Activated CD4-positive, alpha-beta T cell treated with anti-CD3 and anti-CD28 coated beads, Interleukin-2, Interleukin-6, amounts not matched to agents 100 ng/mL and 50 ng/mL, durations not matched to agents 16 hours and 8 hours (primary cell): ENCODE measurements at regions not wholly inside any gene's neighbourhood (a gene's known extent, or its start where the extent isn't known, plus 50 kb on each side); places are given as distances from the start of the nearest gene placed in this dataset.

Experiments
- DNase-seq: peaks from one replicate; pipeline ENCODE4 v3.0.0-alpha.2; 2020

DNA sequence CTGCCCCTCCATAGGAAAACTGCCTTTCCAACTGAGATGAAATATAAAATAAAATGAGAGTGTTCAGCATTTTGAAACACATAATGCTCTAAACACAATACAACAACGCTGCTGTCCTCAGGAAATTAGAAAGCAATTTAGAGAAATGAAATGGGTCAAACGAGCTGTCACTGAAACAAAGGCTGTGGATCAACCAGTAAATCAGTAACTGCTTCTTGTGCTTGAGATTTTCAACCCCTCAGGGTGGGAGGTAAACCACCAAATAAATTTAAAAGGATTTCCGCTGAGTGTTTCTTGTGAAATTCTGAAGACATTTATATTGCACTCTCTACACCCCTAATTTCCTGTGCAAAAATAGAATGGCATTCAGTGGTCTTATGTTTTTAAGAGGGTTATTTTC lies 657.1 kb upstream of the SEL1L start:
- no peak for DNase-seq

DNA sequence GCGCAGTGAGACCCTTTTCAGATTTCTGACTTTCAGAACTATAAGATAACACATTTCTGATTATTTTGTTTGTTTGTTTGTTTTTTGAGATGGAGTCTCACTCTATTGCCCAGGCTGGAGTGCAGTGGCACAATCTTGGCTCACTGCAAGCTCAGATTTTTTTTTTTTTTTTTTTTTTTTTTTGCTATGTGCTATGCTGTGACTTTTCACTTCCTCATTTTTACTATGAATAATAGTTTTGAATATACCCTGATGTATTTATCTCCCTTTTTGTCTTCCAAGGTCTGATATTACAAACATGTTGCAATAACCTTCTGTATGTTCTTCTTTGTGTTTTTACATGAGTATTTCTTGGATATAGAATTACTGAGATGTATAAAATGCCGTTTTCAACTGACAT lies 658.7 kb upstream of the SEL1L start:
- no peak for DNase-seq

DNA sequence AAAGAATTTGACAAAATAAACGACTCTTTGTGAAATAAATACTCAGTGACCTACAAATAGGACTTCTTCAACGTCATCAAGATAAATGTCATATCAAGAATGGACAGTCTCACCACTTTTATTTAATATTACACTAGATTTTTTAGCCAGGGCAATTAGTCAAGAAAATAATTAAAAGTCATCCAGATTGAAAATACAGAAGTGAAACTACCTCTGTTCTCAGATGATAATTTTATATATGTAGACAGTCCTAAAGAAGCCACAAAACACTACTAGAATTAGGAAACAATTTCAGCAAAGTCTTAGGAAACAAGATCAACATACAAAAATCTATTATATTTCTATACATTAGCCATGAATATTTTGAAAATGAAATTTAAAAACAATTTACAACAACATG lies 689.6 kb upstream of the SEL1L start:
- no peak for DNase-seq

DNA sequence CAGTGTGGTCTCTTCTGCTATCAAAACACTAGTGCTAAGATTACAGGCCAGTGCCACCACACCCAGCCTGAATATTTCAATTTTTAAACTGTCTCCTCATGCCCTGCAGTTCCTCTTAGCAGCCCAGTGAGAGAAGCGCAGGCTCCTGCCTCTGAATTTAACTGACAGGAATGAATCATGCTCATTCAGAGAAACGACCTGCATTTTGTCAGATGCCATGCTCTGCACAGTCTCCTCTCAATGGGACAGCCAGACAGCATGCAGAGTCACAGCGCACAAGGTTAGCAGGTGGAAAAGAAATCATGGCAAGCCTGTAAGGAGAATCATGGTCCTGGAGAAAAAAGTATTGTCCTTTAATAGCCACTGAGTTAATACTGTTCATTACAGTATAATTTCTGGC lies 691.0 kb upstream of the SEL1L start:
- DNase-seq, result no peak

DNA sequence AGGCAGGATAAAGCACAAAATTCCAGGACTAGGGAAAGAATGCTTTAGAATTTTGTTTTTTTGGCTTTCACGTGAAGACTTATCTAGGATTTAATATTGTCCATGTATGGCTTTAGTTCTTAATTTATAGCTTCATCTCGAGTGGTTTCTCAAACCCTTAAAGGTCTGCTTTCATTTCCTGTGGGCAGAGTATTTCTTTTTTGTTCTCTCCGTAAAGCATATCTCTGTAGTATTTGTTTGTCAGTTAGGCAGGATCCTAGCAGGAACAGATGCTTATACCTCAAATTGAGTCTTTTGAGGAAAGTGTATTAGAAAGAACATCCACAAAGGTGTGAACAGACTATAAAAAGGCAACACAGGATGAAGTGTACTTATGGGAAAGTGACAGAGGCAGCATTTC lies 697.1 kb upstream of the SEL1L start:
- DNase-seq, result no peak

DNA sequence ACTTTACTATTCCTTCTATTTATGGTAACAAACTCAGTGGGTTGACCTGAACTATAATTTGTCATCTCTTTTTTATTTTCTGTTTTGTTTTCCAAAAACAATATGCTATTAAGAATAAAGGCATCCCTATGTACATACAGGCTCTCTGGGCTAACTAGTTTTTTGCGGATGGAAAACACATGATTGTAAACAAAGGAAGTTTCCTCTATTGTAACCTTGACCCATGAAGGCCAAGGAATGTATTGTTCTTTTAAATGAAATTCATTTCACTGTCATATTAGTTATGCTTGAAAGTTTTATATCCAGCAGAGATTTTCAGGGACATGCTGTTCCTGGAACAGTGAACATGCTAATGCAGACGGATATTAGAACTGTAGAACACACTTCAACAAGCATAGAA lies 705.0 kb upstream of the SEL1L start:
- no peak for DNase-seq

DNA sequence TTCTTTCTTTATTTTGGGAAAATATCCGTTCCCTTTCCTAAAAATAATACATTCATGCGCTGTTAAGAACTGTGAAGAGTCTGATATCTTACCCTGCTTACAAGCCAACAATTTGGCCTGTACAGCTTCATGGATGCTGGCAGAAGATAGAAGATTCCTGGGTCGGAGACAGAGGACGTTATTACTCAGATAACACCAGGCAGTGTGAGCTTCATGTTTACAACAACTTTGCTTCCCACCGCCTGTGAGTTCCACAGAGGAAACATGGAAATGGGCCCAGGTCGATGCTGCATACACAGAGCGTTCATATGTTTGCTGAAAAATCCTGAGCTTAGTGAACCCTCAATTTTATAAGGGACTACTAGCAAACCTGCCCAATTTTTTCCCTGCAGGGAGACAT lies 705.6 kb upstream of the SEL1L start:
- DNase-seq, result no peak

DNA sequence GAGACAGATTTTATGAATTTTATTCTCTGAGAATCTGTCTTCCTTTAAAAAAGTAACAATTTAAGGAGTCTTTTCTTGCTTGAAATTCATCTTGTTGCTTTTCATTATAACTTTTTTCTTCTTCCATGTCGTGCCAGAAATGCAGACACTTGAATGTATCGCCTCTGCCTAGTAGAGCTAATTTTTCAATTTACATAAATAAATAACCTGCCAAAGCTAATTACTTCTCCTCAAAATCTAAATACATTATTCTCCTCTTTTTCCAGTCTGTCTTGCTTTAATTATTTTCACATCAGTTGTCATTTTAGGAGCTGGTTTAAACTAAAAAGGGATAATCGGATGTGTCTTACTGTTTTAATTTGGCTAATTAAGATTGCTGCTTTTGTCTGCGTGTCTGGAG lies 711.1 kb upstream of the SEL1L start:
- DNase-seq, result no peak

DNA sequence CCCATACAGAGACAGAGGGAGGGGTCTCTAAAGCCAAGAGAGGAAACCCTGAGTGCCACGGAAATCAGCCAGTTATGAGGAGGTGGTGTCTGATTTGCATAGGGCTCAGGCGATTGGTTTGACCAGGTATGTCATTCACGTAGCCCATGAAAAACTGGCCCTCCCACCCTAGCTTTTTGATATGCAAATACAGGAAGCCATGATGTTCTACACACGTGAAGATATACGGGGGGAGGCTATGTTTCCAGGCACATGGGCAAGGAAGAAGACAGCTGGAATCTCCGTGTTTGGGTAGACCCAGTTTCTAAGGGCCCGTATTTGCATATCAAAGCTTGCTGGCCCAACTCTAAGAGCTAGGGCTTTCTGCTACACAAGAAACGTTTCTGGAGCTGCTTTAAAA lies 717.8 kb upstream of the SEL1L start:
- no peak for DNase-seq

DNA sequence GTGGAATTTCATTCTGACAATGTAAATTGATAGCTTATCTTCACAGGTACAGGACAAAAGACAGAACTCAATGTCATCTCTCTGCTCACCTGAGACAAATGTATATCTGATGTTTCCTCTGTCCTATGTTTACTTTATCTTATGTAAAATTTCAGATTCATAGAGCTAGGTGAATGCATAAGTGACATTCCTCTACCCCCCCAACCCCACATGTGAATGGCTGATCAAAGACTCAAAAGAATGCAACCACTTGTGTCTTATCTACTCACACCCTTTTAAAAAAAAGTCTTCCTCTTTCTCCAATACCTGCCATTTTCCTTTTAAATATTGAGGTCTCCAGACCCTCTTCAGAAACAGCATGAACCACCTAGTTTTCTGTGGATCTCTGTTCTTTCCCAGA lies 736.6 kb upstream of the SEL1L start:
- DNase-seq, result no peak

DNA sequence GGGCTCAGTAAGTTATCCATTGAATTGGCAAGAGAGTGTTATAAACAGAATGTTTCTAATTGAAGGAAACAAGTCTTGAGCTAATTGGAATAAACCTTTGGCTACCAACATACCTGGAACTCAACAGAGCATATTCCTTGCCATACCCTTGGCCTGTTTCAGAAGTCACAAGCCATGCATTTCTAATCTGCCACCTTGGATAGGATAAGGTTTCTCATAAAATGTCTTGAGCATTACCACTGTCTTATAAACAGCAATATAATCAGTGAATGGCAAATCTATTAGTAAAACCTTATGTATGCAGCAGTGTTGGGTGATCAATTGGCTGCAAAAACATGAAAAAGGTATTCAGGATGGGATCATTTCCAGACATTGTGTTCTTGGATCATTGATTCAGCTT lies 765.2 kb upstream of the SEL1L start:
- DNase-seq, result no peak

DNA sequence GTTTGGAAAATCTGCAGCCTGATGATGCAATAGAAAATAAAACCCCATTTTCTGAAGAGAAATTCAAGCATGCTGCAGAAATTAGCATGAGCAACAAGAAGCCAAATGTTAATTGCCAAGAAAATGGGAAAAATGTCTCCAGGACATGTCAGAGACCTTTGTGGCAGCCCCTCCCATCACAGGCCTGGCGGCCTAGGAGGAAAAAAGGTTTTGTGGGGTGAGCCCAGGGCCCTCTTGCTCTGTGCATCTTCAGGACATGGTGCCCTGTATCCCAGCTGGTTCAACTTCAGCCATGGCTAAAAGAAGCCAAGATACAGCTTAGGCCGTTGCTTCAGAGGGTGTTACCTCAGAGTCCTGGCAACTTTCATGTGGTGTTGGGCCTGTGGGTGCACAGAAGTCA lies 775.5 kb upstream of the SEL1L start:
- no peak for DNase-seq

DNA sequence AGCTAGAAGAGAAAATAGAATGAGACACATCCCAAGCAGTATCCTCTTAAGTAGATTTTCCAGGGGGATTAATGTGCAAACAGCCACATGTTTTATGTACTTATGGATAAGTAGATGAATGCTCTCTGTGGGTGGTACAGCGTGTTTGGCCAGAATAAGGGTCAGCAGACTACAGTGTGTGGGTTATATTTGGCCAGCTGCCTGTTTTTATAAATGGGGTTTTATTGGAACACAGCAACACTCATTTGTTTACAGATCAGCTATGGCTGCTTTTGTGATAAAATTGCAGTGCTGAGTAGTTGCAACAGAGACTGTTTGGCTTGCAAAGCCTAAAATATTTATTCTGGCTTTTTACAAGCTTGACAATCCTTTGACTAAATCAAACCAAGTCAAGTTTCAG lies 780.2 kb upstream of the SEL1L start:
- DNase-seq, result no peak

DNA sequence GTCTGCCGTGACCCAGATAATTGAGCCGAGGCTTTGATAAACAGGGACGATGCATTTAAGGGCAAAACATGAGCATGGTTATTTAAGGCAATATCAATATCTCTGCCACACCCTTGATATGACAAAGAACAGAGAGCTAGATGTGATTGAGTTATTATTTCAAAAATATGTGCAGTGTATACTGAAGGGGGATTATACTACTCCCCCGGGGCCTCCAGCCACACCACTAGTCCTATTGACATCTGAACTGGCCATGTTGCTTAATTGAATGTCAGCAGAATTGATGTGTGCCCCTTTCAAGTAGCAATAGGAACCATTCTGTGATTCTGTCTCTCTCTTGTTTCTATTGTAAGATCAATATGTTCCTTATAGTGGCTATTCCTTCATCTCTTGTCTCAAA lies 794.8 kb upstream of the SEL1L start:
- DNase-seq, result no peak

DNA sequence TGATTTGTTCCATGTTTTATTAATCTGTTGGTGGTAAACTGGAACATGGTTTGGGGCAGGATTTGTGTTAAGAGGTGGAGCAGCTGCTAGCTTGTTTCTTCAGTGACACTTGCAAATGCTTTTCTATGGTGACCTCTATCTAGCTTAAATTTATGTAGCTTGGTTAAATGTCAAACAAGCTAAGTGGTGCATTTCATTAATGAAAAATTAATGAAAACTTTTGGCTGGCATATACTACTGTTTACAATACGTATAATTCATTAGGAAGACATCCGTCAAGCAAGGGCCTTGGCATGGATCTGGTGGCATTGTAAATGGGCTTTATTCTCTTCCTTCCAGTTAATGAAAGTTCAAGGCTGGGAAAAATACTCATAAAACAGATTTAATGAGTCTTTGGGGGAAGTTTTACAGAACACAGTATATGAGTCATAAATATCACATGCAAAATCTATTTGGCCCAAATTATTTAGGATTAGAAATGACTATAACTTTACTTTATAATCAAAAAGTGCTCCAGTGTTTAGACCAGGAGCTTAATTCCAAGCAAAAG lies 807.7 kb upstream of the SEL1L start:
- DNase-seq, result no peak

DNA sequence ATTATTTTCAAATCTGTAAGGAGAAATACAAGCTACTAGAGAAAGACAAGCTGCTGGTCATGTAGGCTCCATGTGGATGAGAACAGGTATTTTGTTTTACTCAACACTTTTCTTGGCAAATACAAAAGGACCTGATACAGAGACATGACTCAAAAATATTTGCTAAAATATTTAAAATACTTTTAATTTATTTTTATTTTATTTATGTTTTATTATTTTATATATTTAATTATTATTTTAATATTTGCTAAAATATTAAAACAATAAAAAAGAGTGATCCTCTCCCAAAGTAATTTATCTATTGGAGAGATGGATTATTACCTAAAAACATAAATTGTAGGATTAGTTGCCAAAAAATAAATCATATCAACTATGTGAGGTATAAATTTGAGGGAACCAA lies 808.9 kb upstream of the SEL1L start:
- DNase-seq, result no peak

DNA sequence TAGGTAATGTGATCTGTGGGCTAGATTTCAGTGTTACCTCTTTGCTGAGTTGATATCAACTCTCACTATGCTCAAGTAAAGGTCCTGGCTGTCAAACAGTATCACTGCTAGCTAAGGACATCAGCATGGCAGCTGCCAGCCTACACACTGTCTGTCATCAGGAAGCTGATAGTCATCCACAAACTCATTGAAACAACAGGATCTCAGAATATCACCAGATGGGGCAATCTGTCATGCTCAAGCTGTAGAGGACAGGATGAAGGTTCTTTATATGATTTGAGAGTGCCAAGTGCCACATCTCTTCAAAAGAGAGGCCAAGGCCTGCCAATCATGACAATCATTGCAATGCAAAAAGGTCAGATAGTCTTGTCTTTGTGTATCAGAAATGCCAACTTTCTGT lies 811.5 kb upstream of the SEL1L start:
- no peak for DNase-seq

DNA sequence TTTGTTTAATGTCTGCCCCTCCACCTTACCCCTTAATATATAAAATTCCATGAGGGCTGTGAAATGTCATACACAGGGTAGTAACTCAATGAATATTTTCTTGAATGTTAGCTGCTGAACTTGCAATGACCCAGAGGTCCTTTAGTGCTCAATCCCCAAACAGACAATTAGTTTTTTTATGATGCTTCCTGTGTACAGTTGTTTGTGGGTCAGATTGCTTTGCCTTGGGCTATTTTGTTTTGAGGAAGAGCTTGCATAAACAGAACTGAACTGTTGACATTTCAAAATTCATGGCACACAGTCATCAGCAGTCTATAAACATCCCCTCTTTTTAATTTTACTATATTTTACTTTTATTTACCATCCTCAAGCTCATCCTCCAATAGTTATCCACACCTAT lies 820.5 kb upstream of the SEL1L start:
- DNase-seq, result no peak

DNA sequence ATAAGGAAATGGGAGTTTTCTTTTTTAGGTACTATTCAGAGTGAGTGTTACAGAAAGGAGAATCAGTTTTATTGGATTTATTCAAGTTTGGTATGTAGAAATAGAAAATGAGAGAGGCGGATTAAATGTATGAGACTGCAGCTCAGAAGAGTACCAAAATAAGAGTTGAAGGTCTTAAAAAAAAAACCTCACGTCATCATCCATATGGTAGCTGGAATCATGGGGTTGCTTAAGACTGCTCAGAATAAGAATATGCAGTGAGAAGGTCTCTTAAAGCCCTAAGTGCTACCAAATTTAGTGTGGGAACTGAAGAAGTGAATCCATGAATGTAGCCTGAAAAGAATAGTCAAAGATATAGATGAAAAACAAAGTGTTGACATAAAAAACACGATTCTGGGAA lies 825.5 kb upstream of the SEL1L start:
- no peak for DNase-seq

DNA sequence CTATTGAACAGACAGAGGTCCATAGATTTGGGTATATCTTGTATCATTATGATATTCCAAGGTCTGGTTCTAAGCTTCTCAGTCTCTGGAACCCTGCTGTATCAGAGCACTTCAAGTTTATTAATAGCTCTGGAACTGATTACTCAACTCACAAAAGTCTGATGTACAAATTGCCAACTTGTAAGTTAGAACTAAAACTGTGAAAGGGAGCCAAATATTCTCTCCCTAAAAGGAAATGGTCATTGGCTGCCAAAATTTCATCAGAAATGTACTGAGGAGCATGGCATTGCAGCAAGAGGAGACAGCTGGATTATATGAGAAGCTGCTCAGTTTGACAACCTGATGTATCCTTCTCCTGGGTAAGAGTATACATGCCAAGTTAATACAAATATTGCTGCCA lies 828.8 kb upstream of the SEL1L start:
- DNase-seq, result no peak

DNA sequence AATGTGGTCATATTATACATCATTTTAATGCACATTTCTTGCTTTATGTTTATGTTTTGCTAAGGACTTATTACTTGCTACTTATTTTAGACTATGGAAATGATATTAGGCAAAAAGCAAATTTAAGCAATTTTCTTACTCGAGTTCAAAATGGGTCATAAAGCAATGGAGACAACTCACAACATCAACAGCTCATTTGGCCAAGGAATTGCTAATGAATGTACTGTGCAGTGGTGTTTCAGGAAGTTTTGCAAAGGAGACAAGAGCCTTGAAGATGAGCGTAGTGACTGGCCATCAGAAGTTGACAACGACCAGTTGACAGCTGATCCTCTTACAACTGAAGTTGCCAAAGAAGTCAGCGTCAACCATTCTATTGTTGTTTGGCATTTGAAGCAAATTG lies 831.8 kb upstream of the SEL1L start:
- no peak for DNase-seq

DNA sequence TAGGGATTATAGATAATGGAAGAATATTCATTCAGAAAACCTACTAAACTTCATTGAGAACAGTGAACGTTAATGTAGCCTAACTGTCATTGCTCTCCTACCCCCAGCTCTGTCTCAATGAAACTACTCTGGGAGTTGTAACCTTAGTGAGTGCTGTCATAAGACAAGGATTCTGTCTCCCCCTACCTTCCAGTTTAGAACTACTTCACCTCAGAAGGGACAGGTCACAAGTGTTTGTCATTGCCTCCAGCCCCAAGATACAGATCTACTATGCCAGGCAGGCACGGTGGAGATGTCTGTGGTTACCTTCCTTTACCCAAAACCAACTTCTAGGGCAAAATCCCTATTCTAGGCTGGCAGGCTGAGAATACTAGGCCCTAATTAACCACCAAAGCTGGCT lies 833.1 kb upstream of the SEL1L start:
- no peak for DNase-seq

DNA sequence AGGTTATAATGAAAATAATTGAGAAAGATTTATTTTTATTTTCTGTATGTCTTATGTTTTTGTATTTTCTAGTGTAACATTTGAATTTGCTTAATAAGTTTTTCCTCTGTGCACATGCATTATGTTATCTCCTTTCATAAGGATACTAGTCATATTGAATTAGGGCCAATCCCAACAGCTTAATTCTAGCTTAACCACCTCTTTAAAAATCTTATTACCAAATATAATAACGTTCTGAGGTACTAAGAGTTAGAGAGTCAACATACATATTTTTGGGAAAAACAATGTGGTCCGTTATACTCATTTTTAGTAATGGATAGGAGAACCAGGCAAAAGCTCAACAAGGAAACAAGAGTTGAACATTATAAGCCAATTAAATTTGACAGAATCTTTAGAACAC lies 845.6 kb upstream of the SEL1L start:
- DNase-seq, result no peak

DNA sequence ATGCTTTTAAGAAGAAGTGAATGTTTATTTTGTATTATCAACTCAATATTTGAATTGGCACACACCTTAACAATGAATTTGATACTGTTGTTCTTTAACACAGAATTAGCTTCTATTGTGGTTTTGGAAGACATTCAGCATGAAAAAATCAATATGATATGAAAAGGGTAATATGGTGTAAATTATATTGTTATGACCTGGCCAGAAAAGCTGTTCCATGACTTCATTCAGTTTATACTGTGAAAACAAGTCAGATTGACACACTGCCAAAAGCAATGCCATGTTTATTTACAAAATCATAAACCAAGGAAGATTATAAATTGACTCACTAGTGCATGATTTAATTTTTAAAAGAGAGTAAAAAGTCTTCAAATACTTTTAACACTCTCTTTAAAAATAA lies 851.4 kb upstream of the SEL1L start:
- DNase-seq, result no peak

DNA sequence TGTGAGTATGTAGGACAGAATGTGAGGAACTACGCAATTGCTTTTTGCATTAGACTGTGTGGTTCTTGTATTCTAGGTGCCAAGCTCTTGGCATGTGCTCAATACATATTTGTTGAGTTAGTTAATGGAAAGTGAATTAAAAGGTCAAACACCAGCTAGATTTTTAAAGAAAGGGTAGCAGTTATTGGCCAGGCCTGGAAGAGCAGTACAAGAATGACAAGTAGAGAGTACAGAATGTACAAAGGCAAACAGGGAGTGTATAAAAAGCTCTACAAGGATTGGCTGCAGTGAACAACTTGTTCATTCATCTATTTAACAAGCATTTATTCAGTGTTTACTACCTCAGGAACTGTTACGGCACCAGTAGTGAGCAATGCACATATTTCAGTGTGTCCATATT lies 854.0 kb upstream of the SEL1L start:
- no peak for DNase-seq

DNA sequence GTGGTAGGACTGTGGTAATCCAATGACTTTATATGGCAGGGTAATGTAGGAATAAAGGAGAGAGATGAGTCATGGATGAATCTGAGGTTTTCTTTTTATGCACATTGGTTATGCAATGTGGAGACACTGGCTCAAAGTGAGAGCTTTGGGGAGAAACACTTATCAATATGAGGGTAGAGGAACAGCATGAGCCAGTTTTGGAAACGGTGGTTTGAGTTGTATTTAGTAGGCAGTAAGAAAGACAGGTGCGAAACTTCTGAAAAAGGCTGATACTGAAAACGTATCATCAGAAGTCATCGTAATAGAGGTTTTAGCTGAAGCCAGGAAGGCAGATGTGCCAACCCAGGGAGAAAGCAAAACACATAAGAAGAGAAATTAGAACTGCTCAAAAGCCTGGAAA lies 854.8 kb upstream of the SEL1L start:
- DNase-seq, result no peak
